ENCODE measurements at regions not wholly inside any gene's neighbourhood (a gene's known extent, or its start where the extent isn't known, plus 50 kb on each side); places are given as distances from the start of the nearest gene placed in this dataset.
A peak's percentile ranks its signal among the peaks of the same experiment; 100 is the strongest.

GRCh38 chr15:101124731-101125451 lies 127.0 kb downstream of the CHSY1 start:
- in situ Hi-C loops (cut with MboI; ENCODE audit: low pct_unique_long_range_greater_than_20kb, low sequenced_read_pairs) = no loop called here
- DNase-seq = peak; percentile 63

GRCh38 chr15:101123222-101123910 lies 128.5 kb downstream of the CHSY1 start:
- no peak for DNase-seq
- in situ Hi-C loops (cut with MboI; ENCODE audit: low pct_unique_long_range_greater_than_20kb, low sequenced_read_pairs) = no loop called here

- in situ Hi-C loops (cut with MboI; ENCODE audit: low pct_unique_long_range_greater_than_20kb, low sequenced_read_pairs) = no loop called here
- DNase-seq = no peak
Observed at GRCh38 chr15:101122806-101123205, 129.0 kb downstream of the CHSY1 start.

- no peak for DNase-seq
- in situ Hi-C loops (cut with MboI; ENCODE audit: low pct_unique_long_range_greater_than_20kb, low sequenced_read_pairs) = no loop called here
Observed at GRCh38 chr15:101122266-101122665, 129.6 kb downstream of the CHSY1 start.

- in situ Hi-C loops (cut with MboI; ENCODE audit: low pct_unique_long_range_greater_than_20kb, low sequenced_read_pairs) = no loop called here
- DNase-seq = peak; percentile 68
Observed at GRCh38 chr15:101121511-101122090, 130.2 kb downstream of the CHSY1 start.

- no peak for DNase-seq
- in situ Hi-C loops (cut with MboI; ENCODE audit: low pct_unique_long_range_greater_than_20kb, low sequenced_read_pairs) = no loop called here
Observed at GRCh38 chr15:101120987-101121386, 130.9 kb downstream of the CHSY1 start.

GRCh38 chr15:101120473-101120872 lies 131.4 kb downstream of the CHSY1 start:
- no peak for DNase-seq
- in situ Hi-C loops (cut with MboI; ENCODE audit: low pct_unique_long_range_greater_than_20kb, low sequenced_read_pairs) = no loop called here

Measured in KBM-7 (cell line).